ENCODE measurements at regions not wholly inside any gene's neighbourhood (a gene's known extent, or its start where the extent isn't known, plus 50 kb on each side); places are given as distances from the start of the nearest gene placed in this dataset.

GRCh38 chr5:117803533-117803932 is 1184.8 kb downstream of the DTWD2 start:
- DNase-seq (ENCODE audit: low read depth), result no peak

GRCh38 chr5:117801583-117801982 is 1186.8 kb downstream of the DTWD2 start:
- DNase-seq (ENCODE audit: low read depth), result no peak

- no peak for DNase-seq (ENCODE audit: low read depth)
Observed at GRCh38 chr5:117800261-117800660, 1188.1 kb downstream of the DTWD2 start.

- no peak for DNase-seq (ENCODE audit: low read depth)
Observed at GRCh38 chr5:117794847-117795246, 1193.5 kb downstream of the DTWD2 start.

- no peak for DNase-seq (ENCODE audit: low read depth)
Observed at GRCh38 chr5:117793963-117794362, 1194.4 kb downstream of the DTWD2 start.

- DNase-seq (ENCODE audit: low read depth), result no peak
Observed at GRCh38 chr5:117792476-117792875, 1195.9 kb downstream of the DTWD2 start.

- DNase-seq (ENCODE audit: low read depth), result no peak
Observed at GRCh38 chr5:117788596-117788995, 1199.8 kb downstream of the DTWD2 start.

- DNase-seq (ENCODE audit: low read depth), result no peak
Observed at GRCh38 chr5:117779171-117779570, 1204.5 kb upstream of the SEMA6A start.

GRCh38 chr5:117776977-117777376 is 1202.4 kb upstream of the SEMA6A start:
- DNase-seq (ENCODE audit: low read depth), result no peak

- no peak for DNase-seq (ENCODE audit: low read depth)
Observed at GRCh38 chr5:117769877-117770276, 1195.3 kb upstream of the SEMA6A start.

GRCh38 chr5:117763271-117763670 is 1188.6 kb upstream of the SEMA6A start:
- DNase-seq (ENCODE audit: low read depth), result no peak

- no peak for DNase-seq (ENCODE audit: low read depth)
Observed at GRCh38 chr5:117761186-117761585, 1186.6 kb upstream of the SEMA6A start.

GRCh38 chr5:117759849-117760499 is 1185.4 kb upstream of the SEMA6A start:
- no peak for DNase-seq (ENCODE audit: low read depth)

- DNase-seq (ENCODE audit: low read depth), result no peak
Observed at GRCh38 chr5:117752403-117752802, 1177.8 kb upstream of the SEMA6A start.

GRCh38 chr5:117748336-117748735 is 1173.7 kb upstream of the SEMA6A start:
- no peak for DNase-seq (ENCODE audit: low read depth)

- no peak for DNase-seq (ENCODE audit: low read depth)
Observed at GRCh38 chr5:117743337-117743736, 1168.7 kb upstream of the SEMA6A start.

GRCh38 chr5:117741655-117742206 is 1167.1 kb upstream of the SEMA6A start:
- DNase-seq (ENCODE audit: low read depth), result no peak

GRCh38 chr5:117740268-117740667 is 1165.6 kb upstream of the SEMA6A start:
- DNase-seq (ENCODE audit: low read depth), result no peak

GRCh38 chr5:117738571-117738970 is 1163.9 kb upstream of the SEMA6A start:
- no peak for DNase-seq (ENCODE audit: low read depth)

GRCh38 chr5:117736698-117737097 is 1162.1 kb upstream of the SEMA6A start:
- DNase-seq (ENCODE audit: low read depth), result no peak

GRCh38 chr5:117734056-117734455 is 1159.4 kb upstream of the SEMA6A start:
- DNase-seq (ENCODE audit: low read depth), result no peak

GRCh38 chr5:117733051-117733450 is 1158.4 kb upstream of the SEMA6A start:
- DNase-seq (ENCODE audit: low read depth), result no peak

- no peak for DNase-seq (ENCODE audit: low read depth)
Observed at GRCh38 chr5:117732264-117732663, 1157.6 kb upstream of the SEMA6A start.

- DNase-seq (ENCODE audit: low read depth), result no peak
Observed at GRCh38 chr5:117731446-117731845, 1156.8 kb upstream of the SEMA6A start.

Measured in stimulated activated CD4-positive, alpha-beta T cell treated with anti-CD3 and anti-CD28 coated beads, Interleukin-2, amount 100 ng/mL, for 4 hours (primary cell).